Brain pericyte (primary cell): ENCODE measurements at regions not wholly inside any gene's neighbourhood (a gene's known extent, or its start where the extent isn't known, plus 50 kb on each side); places are given as distances from the start of the nearest gene placed in this dataset.

Experiments
- DNase-seq: peaks from one replicate; pipeline ENCODE4 v3.0.0-alpha.2; 2012; ENCODE audit warnings: low read depth, low spot score

DNA sequence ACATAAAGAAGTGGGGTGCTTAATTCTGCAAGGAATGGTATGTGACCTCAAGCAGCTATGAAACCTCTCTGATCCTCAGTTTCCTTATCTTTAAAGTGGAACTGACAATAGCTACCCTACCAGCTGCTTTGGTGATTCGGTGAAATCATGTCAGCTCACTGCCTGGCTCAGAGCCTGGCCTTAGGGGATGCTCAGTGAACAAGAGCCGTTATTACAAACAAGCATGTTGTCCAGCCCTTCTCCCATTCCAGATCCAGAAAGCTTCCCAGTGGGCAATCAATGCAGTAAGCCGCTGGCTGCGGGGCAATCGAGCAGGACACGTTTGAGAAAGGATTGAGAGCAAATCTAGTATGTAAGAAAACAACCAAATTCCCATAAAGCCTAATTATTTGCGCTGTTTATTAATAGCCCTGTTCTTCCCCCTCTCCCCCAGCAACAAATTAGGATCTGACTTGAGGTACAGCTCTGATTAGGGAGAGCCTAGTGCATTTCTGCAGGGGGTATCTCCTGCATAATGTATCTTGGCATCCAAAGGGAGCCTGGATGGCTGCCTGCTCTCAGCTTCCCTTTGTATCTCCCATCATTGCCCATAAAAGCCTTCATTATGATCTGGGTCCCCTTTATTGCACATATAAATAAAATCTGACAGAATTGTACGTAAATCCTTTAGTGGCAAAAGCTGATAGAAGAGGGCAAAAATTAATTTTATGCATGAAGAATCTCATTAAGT is 371.4 kb downstream of the TMEM232 start:
- DNase-seq = no peak

DNA sequence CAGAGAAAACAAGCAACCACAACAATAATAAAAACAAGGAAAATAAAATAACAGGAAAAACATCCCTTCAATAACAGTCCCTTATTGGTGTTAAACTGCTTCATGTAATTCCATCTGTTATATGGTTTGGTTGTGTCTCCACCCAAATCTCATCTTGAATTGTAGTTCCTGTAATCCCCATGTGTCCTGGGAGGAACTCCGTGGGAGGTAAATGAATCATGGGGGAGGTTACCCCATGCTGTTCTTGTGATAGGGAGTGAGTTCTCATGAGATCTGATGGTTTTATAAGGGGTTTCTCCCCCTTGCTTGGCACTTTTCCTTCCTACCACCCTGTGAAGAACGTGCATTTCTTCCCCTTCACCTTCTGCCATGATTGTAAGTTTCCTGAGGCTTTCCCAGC is 369.8 kb downstream of the TMEM232 start:
- no peak for DNase-seq

DNA sequence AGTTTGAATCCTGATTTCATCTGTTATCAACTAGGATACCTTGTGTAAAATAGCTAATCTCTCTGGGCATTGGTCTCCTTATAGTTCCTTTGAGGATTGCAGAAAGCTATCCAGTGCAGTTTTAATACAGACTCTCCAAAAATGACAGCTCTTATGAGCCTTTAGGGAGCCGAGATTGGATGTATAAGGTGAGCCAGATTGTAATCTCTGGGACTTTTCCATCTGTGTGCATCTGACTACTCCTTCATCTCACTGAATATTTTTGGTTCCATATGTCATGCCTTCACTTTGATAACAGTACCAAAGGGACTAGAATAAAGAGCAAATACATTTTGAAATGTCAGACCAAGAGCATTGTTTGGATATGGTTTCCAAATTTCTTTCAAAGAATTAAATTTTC is 367.2 kb downstream of the TMEM232 start:
- DNase-seq = no peak

DNA sequence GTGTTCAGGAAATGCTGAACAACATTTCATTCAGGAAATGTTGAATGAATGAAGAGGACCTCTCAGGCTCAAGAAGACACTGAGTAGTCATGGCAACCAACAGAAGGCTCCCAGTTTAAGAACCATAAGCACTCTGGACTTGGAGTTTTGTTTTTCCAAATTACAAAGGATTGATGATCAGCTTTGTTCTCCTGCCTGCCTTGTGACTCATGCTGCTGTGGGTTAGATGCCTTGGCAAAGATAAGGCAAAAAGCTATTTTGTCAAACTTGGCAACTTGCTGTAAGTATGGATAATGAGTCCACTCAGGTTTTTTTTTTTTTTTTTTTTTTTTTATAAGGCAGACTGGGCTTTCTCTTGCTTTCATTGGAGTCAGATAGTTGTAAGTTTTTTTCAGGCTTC is 365.0 kb downstream of the TMEM232 start:
- DNase-seq = no peak

DNA sequence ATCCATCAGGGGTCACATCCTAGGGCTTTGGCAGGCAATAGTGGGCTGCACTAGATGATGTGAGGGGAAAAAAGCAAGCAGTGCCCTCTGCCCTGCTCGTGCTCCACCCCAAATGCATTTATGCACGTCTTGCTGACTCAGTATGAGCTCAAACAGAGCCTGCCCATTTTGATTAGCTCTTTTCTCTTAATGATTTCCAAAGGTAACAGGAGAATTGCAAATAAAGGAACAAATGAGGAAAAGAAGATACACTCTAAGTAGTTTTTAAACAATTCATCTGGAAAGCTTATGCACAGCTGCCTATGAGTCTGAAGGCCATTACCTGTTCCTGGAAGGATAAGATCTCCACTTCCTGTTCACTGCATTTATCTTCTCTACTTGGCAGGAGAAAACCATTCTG is 364.2 kb downstream of the TMEM232 start:
- DNase-seq = no peak

DNA sequence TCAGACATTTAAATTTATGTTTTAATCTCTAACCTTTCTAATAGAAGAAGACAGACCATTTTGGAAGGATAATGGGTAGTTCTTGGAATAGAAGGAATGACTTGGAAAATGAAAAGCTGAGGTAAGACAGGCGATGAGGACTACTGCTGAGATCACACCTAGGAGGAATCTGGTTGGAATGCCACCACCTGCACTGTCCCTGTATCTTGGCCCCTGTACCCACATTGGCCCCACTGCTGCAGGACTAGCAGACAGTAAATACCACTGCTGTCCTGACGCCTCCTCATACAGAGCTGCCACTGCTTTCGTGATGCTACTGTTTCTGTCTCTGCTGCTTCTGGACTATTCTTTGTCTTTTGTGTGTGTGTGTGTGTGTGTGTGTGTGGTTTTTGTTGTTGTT is 359.8 kb downstream of the TMEM232 start:
- no peak for DNase-seq
